HG02678 (cell line): ENCODE measurements at regions not wholly inside any gene's neighbourhood (a gene's known extent, or its start where the extent isn't known, plus 50 kb on each side); places are given as distances from the start of the nearest gene placed in this dataset.
"Not testable (repeated sequence)": the region's sequence is repeated elsewhere in the genome, so short reads cannot be mapped to it uniquely, and the experiment has no call there.

ENCODE experiments used
- ATAC-seq: cut with Tn5 transposase; IDR thresholded peaks from one replicate; pipeline ENCODE4 v1.9.1; 2021; ENCODE audit warnings: mild to moderate bottlenecking, moderate library complexity; ENCODE audit not compliant: unreplicated experiment

- peak; percentile 44 for ATAC-seq
Observed at GRCh38 chr9:1535051-1535450, 480.1 kb upstream of the SMARCA2 start.

DNA sequence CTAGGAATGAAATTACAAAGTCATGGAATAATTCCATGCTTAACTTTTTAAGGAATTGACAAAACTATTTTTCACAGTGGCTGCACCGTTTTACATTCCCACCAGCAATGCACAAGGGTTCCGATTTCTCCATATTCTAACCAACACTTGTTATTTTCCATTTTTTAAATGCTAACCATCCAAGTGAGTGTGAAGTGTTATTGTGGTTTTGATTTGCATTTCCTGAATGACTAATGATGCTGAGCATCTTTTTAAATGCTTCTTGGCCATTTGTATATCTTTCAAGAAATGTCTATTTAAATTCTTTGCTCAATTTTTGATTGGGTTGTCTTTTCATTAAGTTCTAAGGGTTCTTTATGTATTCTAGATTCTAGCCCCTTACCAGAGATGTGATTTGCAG, 479.5 kb upstream of the SMARCA2 start:
- no peak for ATAC-seq

GRCh38 chr9:1536522-1537170, 478.5 kb upstream of the SMARCA2 start:
- ATAC-seq: peak; percentile 57

GRCh38 chr9:1538301-1538700, 476.8 kb upstream of the SMARCA2 start:
- no peak for ATAC-seq

DNA sequence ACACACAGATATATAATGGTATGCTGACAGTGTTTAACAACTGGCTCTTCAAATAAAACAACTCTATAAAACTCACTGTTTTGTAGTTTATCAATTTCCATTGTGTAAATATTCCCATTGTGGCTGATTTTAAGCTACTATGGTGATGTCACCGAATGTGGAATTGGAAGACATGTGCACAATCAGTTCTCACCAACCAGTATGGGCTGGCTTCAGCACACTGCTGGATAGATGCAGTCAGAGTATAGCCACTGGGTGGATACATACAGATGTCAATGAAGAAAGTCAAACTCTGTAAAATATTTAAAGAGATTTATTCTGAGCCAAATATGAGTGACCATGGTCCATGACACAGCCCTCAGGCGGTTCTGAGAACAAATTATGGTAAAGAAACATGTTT, 475.9 kb upstream of the SMARCA2 start:
- no peak for ATAC-seq

DNA sequence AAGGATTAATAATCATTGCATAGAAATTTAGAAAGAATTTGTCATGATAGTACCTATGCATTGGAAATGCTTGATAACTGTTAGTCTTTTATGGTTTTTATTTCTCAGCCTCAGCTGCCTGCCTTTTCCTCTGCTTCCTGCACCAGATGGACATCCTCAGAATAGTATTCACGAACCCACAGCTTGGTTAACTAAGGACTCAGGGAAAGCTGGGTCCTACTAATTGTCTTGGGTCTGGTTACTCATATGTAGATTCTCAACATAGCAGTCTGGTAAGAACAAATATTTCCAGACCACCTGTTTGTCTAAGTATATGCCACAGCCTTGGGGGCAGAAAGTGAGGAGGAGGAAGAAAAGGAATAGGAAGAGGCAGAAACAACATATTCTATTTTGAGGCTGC, 464.5 kb upstream of the SMARCA2 start:
- no peak for ATAC-seq

DNA sequence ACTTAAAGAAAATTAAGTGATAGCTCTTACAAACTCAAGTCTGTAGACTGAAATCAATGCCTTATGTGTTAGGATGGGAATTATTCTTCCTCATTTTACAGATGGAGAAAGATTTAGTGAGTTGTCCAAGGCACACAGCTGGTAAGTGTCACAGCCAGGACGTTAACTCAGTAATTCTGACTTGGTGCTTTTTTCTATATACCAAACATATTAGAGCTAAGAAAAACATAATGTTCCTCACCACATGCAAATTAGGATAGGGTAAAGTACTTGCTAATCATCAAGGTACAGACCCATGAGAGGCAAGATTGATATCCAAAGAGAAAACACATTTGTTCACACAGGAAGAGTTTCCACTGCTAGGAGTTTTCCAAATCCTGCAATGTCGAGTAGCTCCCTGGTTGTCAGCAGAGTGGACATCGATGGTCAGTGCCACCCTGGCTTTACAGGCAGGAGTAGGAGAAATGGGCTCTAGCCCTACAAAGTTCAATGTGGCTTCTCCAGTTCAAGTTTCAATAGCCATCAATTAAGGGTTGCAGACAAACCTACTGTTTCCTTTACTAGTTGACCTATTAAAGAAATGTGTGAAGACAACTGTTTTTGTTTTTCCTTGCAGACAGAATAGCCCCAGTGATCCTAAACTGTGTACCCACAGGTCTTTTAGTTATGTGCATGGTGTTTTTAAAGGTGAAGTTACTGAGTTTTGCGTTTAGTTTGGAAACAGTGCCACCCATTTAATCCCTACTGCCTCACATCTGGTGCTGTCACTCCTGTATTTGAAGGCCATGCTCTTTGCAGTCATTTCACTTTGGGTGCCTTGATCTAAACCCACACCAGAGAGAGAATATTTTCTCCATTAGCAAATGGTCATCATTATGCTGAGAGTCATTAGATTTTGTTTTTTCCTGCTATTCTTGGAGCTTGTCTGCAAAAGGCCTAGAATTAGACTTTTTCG, 460.8 kb upstream of the SMARCA2 start:
- no peak for ATAC-seq

- ATAC-seq: not testable (repeated sequence)
Observed at GRCh38 chr9:1558666-1559065, 456.5 kb upstream of the SMARCA2 start.

- no peak for ATAC-seq
Observed at GRCh38 chr9:1575939-1576338, 439.2 kb upstream of the SMARCA2 start.

GRCh38 chr9:1580215-1580614, 434.9 kb upstream of the SMARCA2 start:
- ATAC-seq: peak; percentile 92

- no peak for ATAC-seq
Observed at GRCh38 chr9:1581926-1582325, 433.2 kb upstream of the SMARCA2 start.

GRCh38 chr9:1591310-1591709, 423.8 kb upstream of the SMARCA2 start:
- no peak for ATAC-seq

- no peak for ATAC-seq
Observed at GRCh38 chr9:1598270-1598669, 416.9 kb upstream of the SMARCA2 start.

DNA sequence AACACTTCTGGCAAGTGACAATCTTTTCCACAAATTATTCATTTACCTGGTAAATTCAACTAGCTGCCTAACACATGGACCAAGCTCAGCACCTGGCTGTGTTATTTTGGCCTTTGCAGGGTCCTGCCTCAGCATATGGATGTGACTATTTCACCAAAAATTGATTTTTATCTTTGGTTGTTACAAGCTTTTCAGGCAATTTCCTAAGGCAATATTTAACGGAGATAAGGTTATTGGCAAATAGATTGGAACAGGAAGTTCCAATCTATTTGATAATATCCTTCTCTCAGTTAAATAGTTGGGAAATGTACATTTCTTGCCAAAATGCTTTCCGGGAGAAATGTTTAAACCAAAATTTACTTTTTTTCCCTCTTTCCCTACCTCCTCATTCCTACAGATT, 415.2 kb upstream of the SMARCA2 start:
- no peak for ATAC-seq

DNA sequence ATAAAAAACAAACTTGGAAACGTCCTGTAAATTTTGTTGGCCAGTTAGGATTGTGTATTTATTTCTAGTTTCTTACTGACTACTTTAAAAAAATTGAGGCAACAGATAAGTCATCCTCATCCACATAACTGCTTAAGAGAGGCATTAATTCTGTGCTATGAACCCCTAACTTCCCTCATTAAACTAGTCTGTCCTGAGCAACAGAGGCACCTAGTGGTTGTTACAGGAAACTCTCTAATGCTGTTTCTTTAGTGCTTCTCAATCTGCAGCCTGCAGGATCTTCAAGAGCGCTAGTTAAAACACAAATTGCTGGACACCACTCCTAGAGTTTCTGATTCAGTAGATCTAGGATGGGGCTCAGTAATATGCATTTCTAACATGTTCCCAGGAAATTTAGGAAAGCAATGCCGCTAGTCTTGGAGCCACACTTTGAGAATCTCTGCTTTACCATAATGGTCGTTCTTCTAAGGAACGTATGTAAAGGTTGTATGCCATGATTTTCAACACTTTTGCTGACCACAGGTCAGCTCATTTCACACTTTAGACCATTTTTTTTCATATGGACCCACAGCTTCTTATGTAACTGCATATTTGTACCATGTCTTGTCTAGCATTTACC, 410.1 kb upstream of the SMARCA2 start:
- ATAC-seq: peak; percentile 83

GRCh38 chr9:1606253-1606652, 408.9 kb upstream of the SMARCA2 start:
- ATAC-seq: no peak

DNA sequence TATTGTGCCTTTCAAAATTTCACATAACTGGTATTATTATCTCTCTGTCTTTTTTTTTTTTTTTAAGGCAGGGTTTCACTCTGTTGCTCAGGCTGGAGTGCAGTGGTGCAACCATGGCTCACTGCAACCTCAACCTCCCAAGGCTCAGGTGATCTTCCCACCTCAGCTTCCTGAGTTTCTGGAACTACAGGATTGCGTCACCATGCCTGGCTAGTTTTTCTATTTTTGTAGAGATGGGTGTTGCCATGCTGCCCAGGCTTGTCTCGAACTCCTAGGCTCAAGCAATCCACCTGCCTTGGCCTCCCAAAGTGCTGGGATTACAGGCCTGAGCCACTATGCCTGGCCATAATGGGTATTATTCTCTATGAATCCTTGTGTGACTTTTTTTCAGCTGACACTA, 402.3 kb upstream of the SMARCA2 start:
- no peak for ATAC-seq

DNA sequence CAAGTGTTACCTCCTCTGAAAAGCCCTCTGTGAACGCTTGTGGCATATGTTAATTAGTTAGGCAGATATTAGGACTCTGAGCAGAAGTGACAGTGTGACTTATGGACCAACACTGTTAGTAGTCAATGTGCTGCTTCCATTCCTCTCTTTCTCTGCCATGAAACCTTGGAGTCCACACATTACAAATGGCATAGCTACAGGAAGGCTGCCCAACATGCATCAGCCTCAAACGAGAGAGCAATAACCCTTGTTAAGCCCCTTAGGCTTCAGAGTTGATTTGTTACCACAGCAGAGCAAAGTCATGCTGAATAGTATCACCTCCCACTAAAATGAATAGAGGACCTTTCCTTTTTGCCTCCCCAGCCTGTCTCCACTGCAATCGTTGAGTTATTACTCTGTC, 397.7 kb upstream of the SMARCA2 start:
- no peak for ATAC-seq

DNA sequence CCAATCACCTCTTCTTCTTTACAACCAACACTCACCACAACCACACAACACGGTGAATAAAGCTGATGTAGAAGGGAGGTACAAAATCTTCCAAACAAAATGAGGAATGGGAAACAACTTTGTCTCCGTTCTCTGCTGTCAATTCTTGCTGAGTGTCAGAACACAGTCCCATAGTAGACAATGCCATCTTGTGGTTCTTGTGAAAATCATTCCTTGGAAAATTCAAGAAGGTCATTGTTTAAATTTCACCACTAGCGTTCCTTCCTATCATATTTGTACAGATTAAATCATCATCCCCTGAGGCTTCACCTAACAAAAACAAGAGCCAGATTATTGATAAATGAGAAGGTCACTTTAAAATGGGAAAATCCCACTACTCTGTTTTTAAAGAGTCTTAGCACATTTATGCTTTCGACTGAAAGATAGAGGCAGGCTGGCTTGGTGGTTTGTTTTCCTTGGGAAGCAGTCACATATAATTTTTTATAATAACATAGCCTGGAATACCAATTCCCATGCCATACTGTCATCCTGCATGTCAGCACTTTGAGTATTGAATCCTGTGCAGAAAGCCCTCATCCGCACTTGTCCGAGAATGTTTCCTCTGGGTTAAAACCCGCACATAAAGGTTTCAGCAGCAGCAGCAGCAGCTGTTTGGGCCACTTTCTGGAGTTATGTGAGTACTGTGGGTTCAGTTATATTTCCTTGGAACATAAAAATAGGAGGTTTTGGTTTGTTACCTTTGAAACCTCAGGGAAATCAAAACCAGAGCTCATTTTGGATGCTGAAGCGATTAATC, 395.0 kb upstream of the SMARCA2 start:
- no peak for ATAC-seq

- ATAC-seq: no peak
Observed at GRCh38 chr9:1637401-1637800, 377.7 kb upstream of the SMARCA2 start.

DNA sequence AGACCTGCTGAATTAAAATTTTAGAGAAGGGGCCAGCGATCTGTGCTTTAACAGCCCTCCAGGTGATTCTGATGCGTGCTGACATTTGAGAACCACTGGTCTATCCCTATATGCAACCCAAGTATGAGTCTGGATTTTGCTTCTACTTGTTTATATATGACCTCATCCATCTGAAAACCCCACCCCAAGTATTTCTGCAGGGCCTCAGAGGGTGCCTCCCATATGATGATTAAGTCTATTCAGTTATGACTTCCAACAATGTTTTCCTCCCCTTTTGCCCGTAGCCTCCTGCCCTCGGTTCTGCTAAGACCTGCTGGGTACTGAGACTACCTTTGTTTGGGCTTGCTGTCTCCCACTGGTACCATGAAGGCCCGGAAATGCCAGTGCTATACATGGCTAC, 376.0 kb upstream of the SMARCA2 start:
- no peak for ATAC-seq
